SK-N-SH treated with all-trans-retinoic acid at 6 μM for 48 hours (cell line): ENCODE measurements at regions not wholly inside any gene's neighbourhood (a gene's known extent, or its start where the extent isn't known, plus 50 kb on each side); places are given as distances from the start of the nearest gene placed in this dataset.

Experiments
- ATAC-seq: fragments of 200-7000 bp; cut with Tn5 transposase; 3 replicates; pipeline ENCODE4 v1.9.1; 2020; ENCODE audit warnings: mild to moderate bottlenecking, moderate library complexity
- ARNTL ChIP-seq: fragments of 450-650 bp; formaldehyde crosslinking; IDR thresholded peaks from 2 replicates; pipeline ENCODE4 v1.5.0; 2020; ENCODE audit warnings: low read depth, mild to moderate bottlenecking, moderate library complexity, borderline replicate concordance
- BACH2 ChIP-seq: fragments of 250-450 bp; sonication (Bioruptor Pico); IDR thresholded peaks from 2 replicates; pipeline ENCODE4 v1.9.0; 2021; ENCODE audit warnings: mild to moderate bottlenecking, borderline replicate concordance
- ESRRG ChIP-seq: fragments of 250-450 bp; sonication (Bioruptor Pico); IDR thresholded peaks from 2 replicates; pipeline ENCODE4 v1.6.1; 2021; ENCODE audit warnings: mild to moderate bottlenecking
- GLIS3 ChIP-seq: fragments of 250-450 bp; sonication (Bioruptor Pico); IDR thresholded peaks from 2 replicates; pipeline ENCODE4 v1.5.0; 2020; ENCODE audit warnings: mild to moderate bottlenecking, moderate library complexity
- RARB ChIP-seq: fragments of 250-450 bp; sonication (Bioruptor Pico); IDR thresholded peaks from 2 replicates; pipeline ENCODE4 v1.8.0; 2021; ENCODE audit warnings: mild to moderate bottlenecking, moderate library complexity
- SNAI2 ChIP-seq: fragments of 250-450 bp; sonication (Bioruptor Pico); IDR thresholded peaks from 2 replicates; pipeline ENCODE4 v1.5.0; 2020; ENCODE audit warnings: mild to moderate bottlenecking, moderate library complexity
- TCF4 ChIP-seq: fragments of 250-450 bp; sonication (Bioruptor Pico); IDR thresholded peaks from 2 replicates; pipeline ENCODE4 v1.8.0; 2021; ENCODE audit warnings: mild to moderate bottlenecking, moderate library complexity, borderline replicate concordance
- TOX ChIP-seq: fragments of 250-450 bp; sonication (Bioruptor Pico); IDR thresholded peaks from 2 replicates; pipeline ENCODE4 v1.8.0; 2021; ENCODE audit warnings: mild to moderate bottlenecking, moderate library complexity, borderline replicate concordance
- ZC3H10 ChIP-seq: fragments of 250-450 bp; sonication (Bioruptor Pico); IDR thresholded peaks from 2 replicates; pipeline ENCODE4 v1.5.1; 2021; ENCODE audit warnings: mild to moderate bottlenecking, moderate library complexity
- ZFP30 ChIP-seq: fragments of 450-650 bp; formaldehyde crosslinking; IDR thresholded peaks from 2 replicates; pipeline ENCODE4 v1.5.0; 2022; ENCODE audit warnings: mild to moderate bottlenecking, moderate library complexity
- ZNF565 ChIP-seq: fragments of 450-650 bp; formaldehyde crosslinking; conservative IDR thresholded peaks from 2 replicates; pipeline ENCODE4 v1.5.0; 2020; ENCODE audit warnings: low read depth, mild to moderate bottlenecking, moderate library complexity
- ZNF8 ChIP-seq: fragments of 450-650 bp; formaldehyde crosslinking; IDR thresholded peaks from 2 replicates; pipeline ENCODE4 v1.5.0; 2020; ENCODE audit warnings: mild to moderate bottlenecking, moderate library complexity
- TF ChIP-seq, protein P1 (sequence below): fragments of 250-450 bp; sonication (Bioruptor Pico); IDR thresholded peaks from 2 replicates; pipeline ENCODE4 v1.8.0; 2020; ENCODE audit warnings: mild to moderate bottlenecking, moderate library complexity, borderline replicate concordance
- TF ChIP-seq, protein P2 (sequence below): fragments of 250-450 bp; sonication (Bioruptor Pico); IDR thresholded peaks from 2 replicates; pipeline ENCODE4 v1.5.1; 2021; ENCODE audit warnings: mild to moderate bottlenecking, moderate library complexity
- TF ChIP-seq, protein P3 (sequence below): fragments of 250-450 bp; sonication (Bioruptor Pico); IDR thresholded peaks from 2 replicates; pipeline ENCODE4 v1.5.0; 2020; ENCODE audit warnings: mild to moderate bottlenecking, moderate library complexity
- TF ChIP-seq, protein P4 (sequence below): fragments of 250-450 bp; sonication (Bioruptor Pico); IDR thresholded peaks from 2 replicates; pipeline ENCODE4 v1.5.1; 2020; ENCODE audit warnings: low read depth, mild to moderate bottlenecking, moderate library complexity

DNA sequence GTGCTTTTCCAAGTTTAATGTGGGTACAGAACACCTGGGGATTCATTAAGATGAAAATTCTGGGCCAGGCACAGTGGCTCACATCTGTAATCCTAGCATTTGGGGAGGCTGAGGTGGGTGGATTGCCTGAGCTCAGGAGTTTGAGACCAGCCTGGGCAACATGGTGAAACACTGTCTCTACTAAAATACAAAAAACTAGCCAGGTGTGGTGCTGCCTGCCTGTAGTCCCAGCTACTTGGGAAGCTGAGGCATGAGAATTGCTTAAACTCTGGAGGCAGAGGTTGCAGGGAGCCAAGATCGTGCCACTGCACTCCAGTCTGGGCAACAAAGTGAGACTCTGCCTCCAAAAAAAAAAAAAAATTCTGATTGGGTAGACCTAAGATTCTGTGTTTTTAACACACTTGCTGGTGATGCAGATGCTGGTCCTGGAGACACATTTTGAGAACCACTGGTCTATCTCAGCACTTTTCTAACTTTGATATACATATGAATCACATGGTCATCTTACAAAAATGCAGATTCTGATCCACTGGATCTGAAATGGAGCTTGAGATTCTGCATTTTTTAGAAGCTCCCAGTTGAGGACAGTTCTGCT is 223.8 kb upstream of the SATB1 start:
- TF ChIP-seq ZNF565 (CRISPR knock-in tag) (no peak), ZFP30 (no peak), RARB (CRISPR knock-in tag) (no peak), SNAI2 (CRISPR knock-in tag) (no peak), ZNF8 (no peak), BACH2 (CRISPR knock-in tag) (no peak), TCF4 (no peak), TOX (no peak), ZC3H10 (CRISPR knock-in tag) (no peak), ARNTL (CRISPR knock-in tag) (no peak), GLIS3 (CRISPR knock-in tag) (no peak), ESRRG (CRISPR knock-in tag) (no peak)
- TF ChIP-seq, protein P1, sequence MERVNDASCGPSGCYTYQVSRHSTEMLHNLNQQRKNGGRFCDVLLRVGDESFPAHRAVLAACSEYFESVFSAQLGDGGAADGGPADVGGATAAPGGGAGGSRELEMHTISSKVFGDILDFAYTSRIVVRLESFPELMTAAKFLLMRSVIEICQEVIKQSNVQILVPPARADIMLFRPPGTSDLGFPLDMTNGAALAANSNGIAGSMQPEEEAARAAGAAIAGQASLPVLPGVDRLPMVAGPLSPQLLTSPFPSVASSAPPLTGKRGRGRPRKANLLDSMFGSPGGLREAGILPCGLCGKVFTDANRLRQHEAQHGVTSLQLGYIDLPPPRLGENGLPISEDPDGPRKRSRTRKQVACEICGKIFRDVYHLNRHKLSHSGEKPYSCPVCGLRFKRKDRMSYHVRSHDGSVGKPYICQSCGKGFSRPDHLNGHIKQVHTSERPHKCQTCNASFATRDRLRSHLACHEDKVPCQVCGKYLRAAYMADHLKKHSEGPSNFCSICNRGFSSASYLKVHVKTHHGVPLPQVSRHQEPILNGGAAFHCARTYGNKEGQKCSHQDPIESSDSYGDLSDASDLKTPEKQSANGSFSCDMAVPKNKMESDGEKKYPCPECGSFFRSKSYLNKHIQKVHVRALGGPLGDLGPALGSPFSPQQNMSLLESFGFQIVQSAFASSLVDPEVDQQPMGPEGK (CRISPR knock-in tag), result no peak
- TF ChIP-seq, protein P2, sequence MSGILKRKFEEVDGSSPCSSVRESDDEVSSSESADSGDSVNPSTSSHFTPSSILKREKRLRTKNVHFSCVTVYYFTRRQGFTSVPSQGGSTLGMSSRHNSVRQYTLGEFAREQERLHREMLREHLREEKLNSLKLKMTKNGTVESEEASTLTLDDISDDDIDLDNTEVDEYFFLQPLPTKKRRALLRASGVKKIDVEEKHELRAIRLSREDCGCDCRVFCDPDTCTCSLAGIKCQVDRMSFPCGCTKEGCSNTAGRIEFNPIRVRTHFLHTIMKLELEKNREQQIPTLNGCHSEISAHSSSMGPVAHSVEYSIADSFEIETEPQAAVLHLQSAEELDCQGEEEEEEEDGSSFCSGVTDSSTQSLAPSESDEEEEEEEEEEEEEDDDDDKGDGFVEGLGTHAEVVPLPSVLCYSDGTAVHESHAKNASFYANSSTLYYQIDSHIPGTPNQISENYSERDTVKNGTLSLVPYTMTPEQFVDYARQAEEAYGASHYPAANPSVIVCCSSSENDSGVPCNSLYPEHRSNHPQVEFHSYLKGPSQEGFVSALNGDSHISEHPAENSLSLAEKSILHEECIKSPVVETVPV (CRISPR knock-in tag), result no peak
- TF ChIP-seq, protein P3, sequence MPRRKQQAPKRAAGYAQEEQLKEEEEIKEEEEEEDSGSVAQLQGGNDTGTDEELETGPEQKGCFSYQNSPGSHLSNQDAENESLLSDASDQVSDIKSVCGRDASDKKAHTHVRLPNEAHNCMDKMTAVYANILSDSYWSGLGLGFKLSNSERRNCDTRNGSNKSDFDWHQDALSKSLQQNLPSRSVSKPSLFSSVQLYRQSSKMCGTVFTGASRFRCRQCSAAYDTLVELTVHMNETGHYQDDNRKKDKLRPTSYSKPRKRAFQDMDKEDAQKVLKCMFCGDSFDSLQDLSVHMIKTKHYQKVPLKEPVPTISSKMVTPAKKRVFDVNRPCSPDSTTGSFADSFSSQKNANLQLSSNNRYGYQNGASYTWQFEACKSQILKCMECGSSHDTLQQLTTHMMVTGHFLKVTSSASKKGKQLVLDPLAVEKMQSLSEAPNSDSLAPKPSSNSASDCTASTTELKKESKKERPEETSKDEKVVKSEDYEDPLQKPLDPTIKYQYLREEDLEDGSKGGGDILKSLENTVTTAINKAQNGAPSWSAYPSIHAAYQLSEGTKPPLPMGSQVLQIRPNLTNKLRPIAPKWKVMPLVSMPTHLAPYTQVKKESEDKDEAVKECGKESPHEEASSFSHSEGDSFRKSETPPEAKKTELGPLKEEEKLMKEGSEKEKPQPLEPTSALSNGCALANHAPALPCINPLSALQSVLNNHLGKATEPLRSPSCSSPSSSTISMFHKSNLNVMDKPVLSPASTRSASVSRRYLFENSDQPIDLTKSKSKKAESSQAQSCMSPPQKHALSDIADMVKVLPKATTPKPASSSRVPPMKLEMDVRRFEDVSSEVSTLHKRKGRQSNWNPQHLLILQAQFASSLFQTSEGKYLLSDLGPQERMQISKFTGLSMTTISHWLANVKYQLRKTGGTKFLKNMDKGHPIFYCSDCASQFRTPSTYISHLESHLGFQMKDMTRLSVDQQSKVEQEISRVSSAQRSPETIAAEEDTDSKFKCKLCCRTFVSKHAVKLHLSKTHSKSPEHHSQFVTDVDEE (CRISPR knock-in tag), result no peak
- TF ChIP-seq, protein P4, sequence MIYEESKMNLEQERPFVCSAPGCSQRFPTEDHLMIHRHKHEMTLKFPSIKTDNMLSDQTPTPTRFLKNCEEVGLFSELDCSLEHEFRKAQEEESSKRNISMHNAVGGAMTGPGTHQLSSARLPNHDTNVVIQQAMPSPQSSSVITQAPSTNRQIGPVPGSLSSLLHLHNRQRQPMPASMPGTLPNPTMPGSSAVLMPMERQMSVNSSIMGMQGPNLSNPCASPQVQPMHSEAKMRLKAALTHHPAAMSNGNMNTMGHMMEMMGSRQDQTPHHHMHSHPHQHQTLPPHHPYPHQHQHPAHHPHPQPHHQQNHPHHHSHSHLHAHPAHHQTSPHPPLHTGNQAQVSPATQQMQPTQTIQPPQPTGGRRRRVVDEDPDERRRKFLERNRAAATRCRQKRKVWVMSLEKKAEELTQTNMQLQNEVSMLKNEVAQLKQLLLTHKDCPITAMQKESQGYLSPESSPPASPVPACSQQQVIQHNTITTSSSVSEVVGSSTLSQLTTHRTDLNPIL, result no peak
- ATAC-seq, result no peak

DNA sequence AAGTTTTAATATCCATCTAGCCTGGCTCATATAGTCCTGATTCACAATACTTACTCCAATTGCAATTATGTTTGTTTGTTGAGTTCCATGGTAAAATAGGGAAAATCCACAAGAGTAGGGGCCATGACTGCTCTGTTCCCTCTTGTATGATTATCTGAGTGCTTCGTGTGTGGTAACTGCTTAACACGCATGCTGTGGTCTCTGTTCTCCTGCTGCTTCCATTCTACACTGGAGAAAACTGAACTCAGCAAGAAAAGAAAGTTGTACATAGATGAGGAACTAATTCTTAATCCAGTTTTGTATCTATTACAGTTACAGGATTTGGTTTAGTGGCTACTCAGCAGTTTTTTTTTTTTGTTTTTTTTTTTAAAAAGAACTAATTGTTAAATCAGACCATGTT is 223.0 kb upstream of the SATB1 start:
- ATAC-seq, result no peak
- TF ChIP-seq ZNF565 (CRISPR knock-in tag) (no peak), ARNTL (CRISPR knock-in tag) (no peak), ZC3H10 (CRISPR knock-in tag) (no peak), RARB (CRISPR knock-in tag) (no peak)
- TF ChIP-seq, protein P1 (CRISPR knock-in tag), result no peak
- TF ChIP-seq, protein P4, result no peak

DNA sequence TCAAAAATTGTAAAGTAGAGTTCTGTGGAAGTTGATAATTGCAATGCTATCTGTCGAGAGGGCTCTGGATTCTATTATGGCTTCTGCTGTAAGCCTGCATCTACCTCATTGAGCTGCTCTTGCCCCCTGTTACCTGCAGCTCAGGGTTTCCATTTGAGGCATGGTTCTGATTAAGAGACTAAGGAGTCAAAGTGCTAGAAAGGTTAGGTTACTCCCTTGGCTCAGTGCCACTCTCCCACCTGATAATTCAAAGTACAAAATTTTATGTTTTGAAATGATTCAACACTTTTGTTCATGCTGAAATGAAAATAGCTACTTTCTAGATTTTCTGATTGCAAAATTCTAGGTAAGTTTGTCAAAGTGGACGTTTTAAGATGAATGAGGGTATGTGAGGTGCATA is 220.5 kb upstream of the SATB1 start:
- TF ChIP-seq, protein P2 (CRISPR knock-in tag), result no peak
- TF ChIP-seq ESRRG (CRISPR knock-in tag), result no peak
- TF ChIP-seq, protein P3 (CRISPR knock-in tag), result no peak
- no peak for TF ChIP-seq ZNF8
- ATAC-seq, result no peak
